GM19025 (cell line): ENCODE measurements at regions not wholly inside any gene's neighbourhood (a gene's known extent, or its start where the extent isn't known, plus 50 kb on each side); places are given as distances from the start of the nearest gene placed in this dataset.

ENCODE experiments used
- ATAC-seq: cut with Tn5 transposase; IDR thresholded peaks from one replicate; pipeline ENCODE4 v1.9.1; 2021; ENCODE audit warnings: mild to moderate bottlenecking, low read depth, moderate library complexity; ENCODE audit not compliant: unreplicated experiment

GRCh38 chr22:22099833-22100812, 117.5 kb upstream of the TOP3B start:
- ATAC-seq: no peak

- ATAC-seq: no peak
These were observed 116.6 kb upstream of the TOP3B start for GRCh38 chr22:22099194-22099486.

DNA sequence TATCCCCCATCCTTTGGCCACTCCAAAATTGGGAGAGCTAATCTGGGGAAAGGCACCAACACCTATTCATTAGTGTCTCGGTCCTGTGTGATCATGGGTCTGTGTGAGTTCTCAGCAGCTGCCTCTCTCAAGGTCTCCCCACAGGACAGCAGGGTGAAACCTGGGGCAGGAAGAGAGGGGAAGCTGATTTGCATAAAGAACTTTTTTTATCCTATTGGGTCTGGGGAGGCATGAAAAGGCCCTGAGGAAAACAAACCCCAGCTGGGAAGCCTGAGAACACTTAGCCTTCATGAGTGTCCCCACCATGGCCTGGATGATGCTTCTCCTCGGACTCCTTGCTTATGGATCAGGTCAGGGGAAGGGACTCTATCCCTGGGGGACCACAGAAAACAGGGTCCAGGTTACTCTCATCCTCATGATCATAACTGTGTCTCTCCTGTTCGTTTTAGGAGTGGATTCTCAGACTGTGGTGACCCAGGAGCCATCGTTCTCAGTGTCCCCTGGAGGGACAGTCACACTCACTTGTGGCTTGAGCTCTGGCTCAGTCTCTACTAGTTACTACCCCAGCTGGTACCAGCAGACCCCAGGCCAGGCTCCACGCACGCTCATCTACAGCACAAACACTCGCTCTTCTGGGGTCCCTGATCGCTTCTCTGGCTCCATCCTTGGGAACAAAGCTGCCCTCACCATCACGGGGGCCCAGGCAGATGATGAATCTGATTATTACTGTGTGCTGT, 116.0 kb upstream of the TOP3B start:
- ATAC-seq: no peak

GRCh38 chr22:22097727-22098228, 115.2 kb upstream of the TOP3B start:
- no peak for ATAC-seq

DNA sequence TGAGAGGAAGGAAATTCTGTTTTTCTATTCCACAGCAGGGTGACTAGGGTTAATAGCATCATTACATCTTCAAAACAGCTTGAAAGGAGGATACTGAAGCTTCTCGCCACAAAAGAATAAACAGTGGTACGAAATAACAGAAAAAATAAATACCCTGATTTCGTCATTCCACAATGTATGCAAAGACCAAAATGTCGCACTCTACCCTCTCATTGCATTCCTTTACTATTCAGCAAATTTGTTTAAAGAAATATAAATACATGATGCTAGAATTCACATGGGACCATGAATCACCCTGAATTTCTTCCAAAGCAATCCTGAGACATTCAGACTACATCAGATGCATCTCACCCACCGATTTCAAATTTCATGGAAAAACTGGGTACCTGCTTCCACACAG, 112.3 kb upstream of the TOP3B start:
- ATAC-seq: no peak

GRCh38 chr22:22094514-22094913, 111.9 kb upstream of the TOP3B start:
- no peak for ATAC-seq

DNA sequence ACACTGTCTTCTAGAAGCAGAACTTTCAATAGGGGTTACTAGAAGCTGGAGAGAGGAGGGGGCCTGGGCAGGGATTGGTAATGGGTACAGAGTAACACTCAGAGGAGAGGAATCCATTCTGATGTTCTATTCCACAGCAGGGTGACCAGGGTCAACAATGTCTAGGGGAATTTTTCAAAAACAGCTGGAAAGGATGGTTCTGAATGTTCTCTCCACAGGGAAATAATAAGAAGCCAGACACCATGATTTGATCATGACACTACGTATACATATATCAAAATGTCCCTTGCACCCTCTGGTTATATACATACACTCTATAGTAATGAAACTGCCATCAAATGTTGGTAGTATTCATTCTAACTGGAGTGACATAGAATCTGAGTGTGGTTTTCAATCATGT, 111.2 kb upstream of the TOP3B start:
- no peak for ATAC-seq

GRCh38 chr22:22092974-22093373, 110.4 kb upstream of the TOP3B start:
- ATAC-seq: no peak

- no peak for ATAC-seq
These were observed 109.5 kb upstream of the TOP3B start for GRCh38 chr22:22092101-22092500.

- ATAC-seq: no peak
These were observed 108.9 kb upstream of the TOP3B start for GRCh38 chr22:22091400-22091878.

- no peak for ATAC-seq
These were observed 108.2 kb upstream of the TOP3B start for GRCh38 chr22:22090650-22091399.

- no peak for ATAC-seq
These were observed 107.1 kb upstream of the TOP3B start for GRCh38 chr22:22089459-22090308.

- no peak for ATAC-seq
These were observed 106.3 kb upstream of the TOP3B start for GRCh38 chr22:22088658-22089458.

DNA sequence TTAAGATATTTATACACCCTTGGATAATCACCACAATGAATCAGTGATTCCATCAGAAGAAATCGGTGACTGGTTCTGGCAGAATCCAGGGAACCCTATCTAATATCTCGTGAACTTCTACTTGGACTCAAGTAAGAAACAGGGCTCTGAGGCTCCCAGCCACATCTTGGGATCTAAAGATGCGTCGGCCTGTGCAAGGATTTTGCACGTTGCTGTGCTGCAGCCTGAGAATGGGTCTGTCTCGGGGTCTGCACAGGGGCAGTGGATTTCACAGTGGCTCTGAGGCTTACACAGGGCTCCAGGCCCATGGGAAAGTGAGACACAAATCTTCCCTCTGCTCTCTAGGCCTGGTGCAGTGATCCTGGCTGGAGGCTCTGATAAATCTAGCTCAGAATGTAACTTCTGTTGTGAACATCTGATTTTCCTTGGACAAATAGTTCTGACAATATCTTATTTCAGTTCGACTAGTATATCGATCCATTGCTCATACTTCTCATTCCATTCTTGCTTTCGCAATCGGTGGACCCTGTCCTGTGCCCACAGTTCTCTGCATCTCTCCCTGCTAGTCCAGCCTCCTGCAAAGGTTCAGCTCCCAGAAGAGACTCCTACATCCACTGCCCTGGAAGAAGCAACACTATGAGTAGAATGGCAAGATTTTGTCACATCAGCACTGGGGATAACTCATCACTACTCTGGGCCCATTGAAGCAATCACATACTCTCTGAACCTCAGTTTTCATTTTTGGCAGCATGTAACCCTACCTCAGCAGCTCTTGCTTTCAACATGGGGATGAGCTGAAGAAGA, 105.5 kb upstream of the TOP3B start:
- ATAC-seq: no peak

- no peak for ATAC-seq
These were observed 104.0 kb upstream of the TOP3B start for GRCh38 chr22:22086501-22087158.

- ATAC-seq: no peak
These were observed 103.3 kb upstream of the TOP3B start for GRCh38 chr22:22085702-22086500.
